HEK293 (cell line): ENCODE measurements at regions not wholly inside any gene's neighbourhood (a gene's known extent, or its start where the extent isn't known, plus 50 kb on each side); places are given as distances from the start of the nearest gene placed in this dataset.

ENCODE experiments used
- CTCF ChIA-PET: fragments of 350-600 bp; formaldehyde crosslinking; extraction: SDS; loops from one replicate; lab custom pipeline; 2021; ENCODE audit warnings: antibody characterized with exemption; lab: Yijun Ruan, JAX
- POLR2A ChIA-PET: fragments of 300-600 bp; formaldehyde crosslinking; extraction: SDS; loops from one replicate; lab custom pipeline; 2020; ENCODE audit warnings: antibody characterized with exemption, inconsistent platforms; lab: Yijun Ruan, JAX
- H3K27ac ChIP-seq: fragments of 200-500 bp; sonication (Bioruptor generic); 2 replicates; pipeline ENCODE4 v1.5.1; 2014; ENCODE audit warnings: low read depth, low read length, control low read depth, inconsistent platforms; ENCODE audit errors: extremely low read depth
- H3K36me3 ChIP-seq, 2 experiments: fragments of 200-500 bp in 1 of 2; sonication (Bioruptor generic) in 1 of 2; 1 replicate in 1 of 2; 2 replicates in 1 of 2; pipeline ENCODE4 v1.5.1; 2014 to 2017; ENCODE audit warnings: inconsistent platforms in 2 of 2, low read length in 2 of 2; ENCODE audit not compliant: control insufficient read depth in 2 of 2, insufficient read depth in 1 of 2
- H3K4me1 ChIP-seq: fragments of 200-500 bp; sonication (Bioruptor generic); 2 replicates; pipeline ENCODE4 v1.5.1; 2014; ENCODE audit warnings: mild to moderate bottlenecking, low read length, inconsistent platforms; ENCODE audit not compliant: control insufficient read depth, insufficient read depth
- H3K4me3 ChIP-seq: 2 replicates; pipeline ENCODE4 v1.5.1; 2011; ENCODE audit warnings: low read depth, mild to moderate bottlenecking, control low read depth, low read length, moderate library complexity
- H3K9me3 ChIP-seq: fragments of 200-500 bp; sonication (Bioruptor generic); 2 replicates; pipeline ENCODE4 v1.5.1; 2014; ENCODE audit warnings: low read depth, low read length, inconsistent platforms; ENCODE audit not compliant: control insufficient read depth, insufficient read depth
- EGR2 ChIP-seq: fragments of 450-650 bp; formaldehyde crosslinking; IDR thresholded peaks from 2 replicates; pipeline ENCODE4 v1.5.1; 2016; ENCODE audit warnings: low read depth, missing biosample characterization, missing genetic modification characterization
- MEIS1 ChIP-seq: sonication (generic); formaldehyde crosslinking; IDR thresholded peaks from 2 replicates; pipeline ENCODE4 v1.8.1; 2022; ENCODE audit warnings: missing genetic modification reagents, mild to moderate bottlenecking, borderline replicate concordance
- ZFP3 ChIP-seq: fragments of 450-650 bp; formaldehyde crosslinking; IDR thresholded peaks from 2 replicates; pipeline ENCODE4 v1.5.1; 2016; ENCODE audit warnings: low read depth, missing biosample characterization, missing genetic modification characterization
- ZNF10 ChIP-seq: fragments of 450-650 bp; formaldehyde crosslinking; IDR thresholded peaks from 2 replicates; pipeline ENCODE4 v1.5.1; 2017; ENCODE audit warnings: missing biosample characterization, missing genetic modification characterization
- ZNF114 ChIP-seq: fragments of 450-650 bp; formaldehyde crosslinking; IDR thresholded peaks from 2 replicates; pipeline ENCODE4 v1.5.0; 2017; ENCODE audit warnings: missing biosample characterization, missing genetic modification characterization
- ZNF169 ChIP-seq: fragments of 450-650 bp; formaldehyde crosslinking; IDR thresholded peaks from 2 replicates; pipeline ENCODE4 v1.5.1; 2016; ENCODE audit warnings: missing biosample characterization, missing genetic modification characterization
- ZNF221 ChIP-seq: fragments of 450-650 bp; formaldehyde crosslinking; IDR thresholded peaks from 2 replicates; pipeline ENCODE4 v1.5.1; 2017; ENCODE audit warnings: missing biosample characterization, missing genetic modification characterization, borderline replicate concordance
- ZNF266 ChIP-seq: fragments of 450-650 bp; formaldehyde crosslinking; IDR thresholded peaks from 2 replicates; pipeline ENCODE4 v1.5.1; 2016; ENCODE audit warnings: missing biosample characterization, missing genetic modification characterization, low read depth
- ZNF426 ChIP-seq: fragments of 450-650 bp; formaldehyde crosslinking; IDR thresholded peaks from 2 replicates; pipeline ENCODE4 v1.5.1; 2017; ENCODE audit warnings: missing biosample characterization, missing genetic modification characterization, mild to moderate bottlenecking, inconsistent platforms, moderate library complexity
- ZNF514 ChIP-seq: fragments of 450-650 bp; formaldehyde crosslinking; IDR thresholded peaks from 2 replicates; pipeline ENCODE4 v1.5.1; 2016; ENCODE audit warnings: missing biosample characterization, missing genetic modification characterization
- ZNF585B ChIP-seq: fragments of 450-650 bp; formaldehyde crosslinking; IDR thresholded peaks from 2 replicates; pipeline ENCODE4 v1.5.1; 2016; ENCODE audit warnings: missing biosample characterization, missing genetic modification characterization
- ZNF610 ChIP-seq: fragments of 450-650 bp; formaldehyde crosslinking; IDR thresholded peaks from 2 replicates; pipeline ENCODE4 v1.5.1; 2016; ENCODE audit warnings: missing biosample characterization, missing genetic modification characterization, borderline replicate concordance
- ZNF624 ChIP-seq: fragments of 450-650 bp; formaldehyde crosslinking; IDR thresholded peaks from 2 replicates; pipeline ENCODE4 v1.5.1; 2017; ENCODE audit warnings: missing biosample characterization, missing genetic modification characterization
- ZNF776 ChIP-seq: fragments of 450-650 bp; formaldehyde crosslinking; IDR thresholded peaks from 2 replicates; pipeline ENCODE4 v1.5.0; 2017; ENCODE audit warnings: missing biosample characterization, missing genetic modification characterization, borderline replicate concordance
- ZNF791 ChIP-seq: fragments of 450-650 bp; formaldehyde crosslinking; IDR thresholded peaks from 2 replicates; pipeline ENCODE4 v1.5.1; 2016; ENCODE audit warnings: missing biosample characterization, missing genetic modification characterization
- ZSCAN30 ChIP-seq: fragments of 450-650 bp; IDR thresholded peaks from 2 replicates; pipeline ENCODE4 v1.5.1; 2018; ENCODE audit warnings: missing biosample characterization, mild to moderate bottlenecking, missing genetic modification characterization, moderate library complexity
- TF ChIP-seq, protein P1 (sequence below): fragments of 450-650 bp; formaldehyde crosslinking; IDR thresholded peaks from 2 replicates; pipeline ENCODE4 v1.5.1; 2016; ENCODE audit warnings: missing biosample characterization, missing genetic modification characterization, borderline replicate concordance
- TF ChIP-seq, protein P2 (sequence below): fragments of 450-650 bp; formaldehyde crosslinking; IDR thresholded peaks from 2 replicates; pipeline ENCODE4 v1.5.1; 2017; ENCODE audit warnings: missing biosample characterization, missing genetic modification characterization
- TF ChIP-seq, protein P3 (sequence below): fragments of 450-650 bp; formaldehyde crosslinking; optimal IDR thresholded peaks from 2 replicates; pipeline ENCODE3; 2016; ENCODE audit warnings: missing biosample characterization, mild to moderate bottlenecking, missing genetic modification characterization
- TF ChIP-seq, protein P4 (sequence below): fragments of 450-650 bp; formaldehyde crosslinking; IDR thresholded peaks from 2 replicates; pipeline ENCODE4 v1.5.1; 2016; ENCODE audit warnings: missing biosample characterization, missing genetic modification characterization

DNA sequence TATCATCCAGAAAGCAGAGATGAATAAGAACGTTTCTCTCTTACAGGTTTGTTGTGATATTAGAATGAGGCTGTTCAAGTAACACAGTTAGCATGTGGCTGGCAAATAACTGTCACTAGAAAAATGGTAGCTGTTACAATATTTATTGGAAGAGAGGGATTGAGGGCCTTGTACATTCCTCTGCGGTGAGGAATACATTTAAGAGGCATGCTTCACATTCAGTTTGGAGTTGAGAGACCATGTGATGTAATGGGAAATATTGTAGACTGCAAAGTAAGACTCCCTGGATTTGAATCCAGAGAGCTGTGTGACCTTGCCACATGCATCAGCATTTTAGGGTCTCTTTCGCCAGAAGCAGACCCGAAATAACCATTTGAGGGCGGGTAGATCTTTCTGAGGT, 104.8 kb upstream of the KIT start (continued):
- TF ChIP-seq, protein P1, sequence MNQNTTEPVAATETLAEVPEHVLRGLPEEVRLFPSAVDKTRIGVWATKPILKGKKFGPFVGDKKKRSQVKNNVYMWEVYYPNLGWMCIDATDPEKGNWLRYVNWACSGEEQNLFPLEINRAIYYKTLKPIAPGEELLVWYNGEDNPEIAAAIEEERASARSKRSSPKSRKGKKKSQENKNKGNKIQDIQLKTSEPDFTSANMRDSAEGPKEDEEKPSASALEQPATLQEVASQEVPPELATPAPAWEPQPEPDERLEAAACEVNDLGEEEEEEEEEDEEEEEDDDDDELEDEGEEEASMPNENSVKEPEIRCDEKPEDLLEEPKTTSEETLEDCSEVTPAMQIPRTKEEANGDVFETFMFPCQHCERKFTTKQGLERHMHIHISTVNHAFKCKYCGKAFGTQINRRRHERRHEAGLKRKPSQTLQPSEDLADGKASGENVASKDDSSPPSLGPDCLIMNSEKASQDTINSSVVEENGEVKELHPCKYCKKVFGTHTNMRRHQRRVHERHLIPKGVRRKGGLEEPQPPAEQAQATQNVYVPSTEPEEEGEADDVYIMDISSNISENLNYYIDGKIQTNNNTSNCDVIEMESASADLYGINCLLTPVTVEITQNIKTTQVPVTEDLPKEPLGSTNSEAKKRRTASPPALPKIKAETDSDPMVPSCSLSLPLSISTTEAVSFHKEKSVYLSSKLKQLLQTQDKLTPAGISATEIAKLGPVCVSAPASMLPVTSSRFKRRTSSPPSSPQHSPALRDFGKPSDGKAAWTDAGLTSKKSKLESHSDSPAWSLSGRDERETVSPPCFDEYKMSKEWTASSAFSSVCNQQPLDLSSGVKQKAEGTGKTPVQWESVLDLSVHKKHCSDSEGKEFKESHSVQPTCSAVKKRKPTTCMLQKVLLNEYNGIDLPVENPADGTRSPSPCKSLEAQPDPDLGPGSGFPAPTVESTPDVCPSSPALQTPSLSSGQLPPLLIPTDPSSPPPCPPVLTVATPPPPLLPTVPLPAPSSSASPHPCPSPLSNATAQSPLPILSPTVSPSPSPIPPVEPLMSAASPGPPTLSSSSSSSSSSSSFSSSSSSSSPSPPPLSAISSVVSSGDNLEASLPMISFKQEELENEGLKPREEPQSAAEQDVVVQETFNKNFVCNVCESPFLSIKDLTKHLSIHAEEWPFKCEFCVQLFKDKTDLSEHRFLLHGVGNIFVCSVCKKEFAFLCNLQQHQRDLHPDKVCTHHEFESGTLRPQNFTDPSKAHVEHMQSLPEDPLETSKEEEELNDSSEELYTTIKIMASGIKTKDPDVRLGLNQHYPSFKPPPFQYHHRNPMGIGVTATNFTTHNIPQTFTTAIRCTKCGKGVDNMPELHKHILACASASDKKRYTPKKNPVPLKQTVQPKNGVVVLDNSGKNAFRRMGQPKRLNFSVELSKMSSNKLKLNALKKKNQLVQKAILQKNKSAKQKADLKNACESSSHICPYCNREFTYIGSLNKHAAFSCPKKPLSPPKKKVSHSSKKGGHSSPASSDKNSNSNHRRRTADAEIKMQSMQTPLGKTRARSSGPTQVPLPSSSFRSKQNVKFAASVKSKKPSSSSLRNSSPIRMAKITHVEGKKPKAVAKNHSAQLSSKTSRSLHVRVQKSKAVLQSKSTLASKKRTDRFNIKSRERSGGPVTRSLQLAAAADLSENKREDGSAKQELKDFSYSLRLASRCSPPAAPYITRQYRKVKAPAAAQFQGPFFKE (tag by site-specific recombination), result no peak
- TF ChIP-seq ZNF610 (tag by site-specific recombination), result no peak
- no peak for TF ChIP-seq ZNF114 (tag by site-specific recombination)
- TF ChIP-seq ZNF585B (tag by site-specific recombination), result no peak
- TF ChIP-seq ZNF169, result no peak

DNA sequence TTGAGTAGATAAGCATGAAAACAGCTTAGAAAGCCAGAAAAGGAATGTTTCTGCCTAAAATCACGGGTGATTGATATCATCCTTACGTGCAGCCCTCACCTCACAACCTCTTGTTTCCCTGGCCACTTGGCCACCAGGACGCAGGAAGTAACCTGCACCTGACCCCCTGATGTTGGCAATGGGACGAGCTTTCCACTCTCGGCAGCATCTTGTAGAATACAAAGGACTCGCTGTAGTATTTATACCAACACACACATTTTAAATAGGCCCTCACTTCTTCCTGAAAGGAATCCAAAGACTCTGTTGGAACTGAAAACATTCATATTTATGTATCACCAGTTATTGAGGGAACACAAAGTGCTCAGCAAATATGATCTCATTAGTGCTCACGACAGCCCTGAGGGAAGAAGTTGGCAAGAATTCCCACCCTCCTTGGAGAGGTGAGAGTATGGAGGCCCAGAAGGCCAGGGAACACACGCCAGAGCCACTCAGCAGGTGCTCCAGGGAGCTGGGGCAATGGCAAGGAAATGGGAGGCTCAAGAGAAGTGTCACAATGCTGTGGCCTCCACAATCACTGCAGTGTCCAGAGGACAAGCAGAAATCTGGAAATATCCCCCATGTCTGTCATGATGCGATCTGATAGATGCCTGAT, 103.3 kb upstream of the KIT start:
- ChIA-PET POLR2A (no interaction called here), CTCF (no interaction called here)
- Histone ChIP-seq H3K9me3 (no peaks in the 10 kb centered on the region), H3K4me3 (no peak overlapping the region), H3K4me1 (no peaks in the 10 kb centered on the region), H3K27ac (no peak overlapping the region), H3K36me3 (no peaks in the 10 kb centered on the region)
- TF ChIP-seq ZNF221 (tag by site-specific recombination), result no peak
- no peak for TF ChIP-seq ZNF776 (tag by site-specific recombination)

DNA sequence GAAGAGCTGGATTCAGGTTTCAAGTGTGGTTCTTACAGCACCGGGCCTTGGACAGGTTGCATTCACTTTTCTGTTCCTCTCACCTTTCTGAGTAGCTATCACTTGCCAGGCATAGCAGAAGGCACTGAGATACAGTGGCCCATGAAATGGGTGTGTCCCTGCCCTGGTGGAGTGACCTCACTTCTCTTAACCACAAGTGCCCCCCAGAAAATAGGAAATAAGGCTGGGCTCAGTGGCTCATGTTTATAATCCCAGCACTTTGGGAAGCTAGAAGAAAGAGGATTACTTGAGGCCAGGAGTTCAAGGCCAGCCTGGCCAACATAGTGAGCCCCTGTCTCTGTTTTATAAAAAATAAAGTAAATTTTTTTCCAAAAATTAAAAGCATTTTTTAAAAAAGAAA, 101.7 kb upstream of the KIT start:
- ChIA-PET POLR2A (no interaction called here), CTCF (no interaction called here)
- no peaks in the 10 kb centered on the region for H3K4me1 ChIP-seq
- no peaks in the 10 kb centered on the region for H3K9me3 ChIP-seq
- H3K4me3 ChIP-seq, result no peak overlapping the region
- H3K27ac ChIP-seq, result no peak overlapping the region
- TF ChIP-seq ZSCAN30, result no peak
- TF ChIP-seq ZNF791 (tag by site-specific recombination), result no peak
- no peak for TF ChIP-seq ZNF426
- TF ChIP-seq, protein P2, sequence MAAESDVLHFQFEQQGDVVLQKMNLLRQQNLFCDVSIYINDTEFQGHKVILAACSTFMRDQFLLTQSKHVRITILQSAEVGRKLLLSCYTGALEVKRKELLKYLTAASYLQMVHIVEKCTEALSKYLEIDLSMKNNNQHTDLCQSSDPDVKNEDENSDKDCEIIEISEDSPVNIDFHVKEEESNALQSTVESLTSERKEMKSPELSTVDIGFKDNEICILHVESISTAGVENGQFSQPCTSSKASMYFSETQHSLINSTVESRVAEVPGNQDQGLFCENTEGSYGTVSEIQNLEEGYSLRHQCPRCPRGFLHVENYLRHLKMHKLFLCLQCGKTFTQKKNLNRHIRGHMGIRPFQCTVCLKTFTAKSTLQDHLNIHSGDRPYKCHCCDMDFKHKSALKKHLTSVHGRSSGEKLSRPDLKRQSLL (tag by site-specific recombination), result no peak
- TF ChIP-seq EGR2 (tag by site-specific recombination), result no peak
- H3K36me3 ChIP-seq, result no peaks in the 10 kb centered on the region

DNA sequence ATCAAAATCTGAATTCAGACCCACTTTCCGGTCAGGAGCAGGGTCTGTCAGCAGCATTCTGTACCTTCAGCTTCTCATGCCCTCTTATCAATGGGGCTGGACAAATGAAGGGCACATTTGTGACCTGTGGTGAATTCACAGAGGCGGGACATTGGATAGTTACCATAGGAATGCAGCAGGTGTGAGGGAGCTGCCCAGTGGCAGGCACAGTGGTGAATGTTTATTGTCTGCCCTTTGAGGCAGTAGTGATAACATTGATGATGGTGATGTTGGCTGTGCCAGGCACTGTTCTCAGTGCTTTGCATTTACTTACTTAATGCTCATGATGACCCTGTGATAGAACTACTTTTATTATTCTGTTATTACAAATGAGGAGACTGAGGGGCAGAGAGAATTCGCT, 101.2 kb upstream of the KIT start:
- Histone ChIP-seq H3K9me3 (no peaks in the 10 kb centered on the region), H3K36me3 (no peaks in the 10 kb centered on the region), H3K27ac (no peak overlapping the region), H3K4me3 (no peak overlapping the region), H3K4me1 (no peaks in the 10 kb centered on the region)
- ChIA-PET CTCF (no interaction called here), POLR2A (no interaction called here)
- TF ChIP-seq, protein P3, sequence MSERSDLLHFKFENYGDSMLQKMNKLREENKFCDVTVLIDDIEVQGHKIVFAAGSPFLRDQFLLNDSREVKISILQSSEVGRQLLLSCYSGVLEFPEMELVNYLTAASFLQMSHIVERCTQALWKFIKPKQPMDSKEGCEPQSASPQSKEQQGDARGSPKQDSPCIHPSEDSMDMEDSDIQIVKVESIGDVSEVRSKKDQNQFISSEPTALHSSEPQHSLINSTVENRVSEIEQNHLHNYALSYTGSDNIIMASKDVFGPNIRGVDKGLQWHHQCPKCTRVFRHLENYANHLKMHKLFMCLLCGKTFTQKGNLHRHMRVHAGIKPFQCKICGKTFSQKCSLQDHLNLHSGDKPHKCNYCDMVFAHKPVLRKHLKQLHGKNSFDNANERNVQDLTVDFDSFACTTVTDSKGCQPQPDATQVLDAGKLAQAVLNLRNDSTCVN, result no peak
- TF ChIP-seq, protein P4, sequence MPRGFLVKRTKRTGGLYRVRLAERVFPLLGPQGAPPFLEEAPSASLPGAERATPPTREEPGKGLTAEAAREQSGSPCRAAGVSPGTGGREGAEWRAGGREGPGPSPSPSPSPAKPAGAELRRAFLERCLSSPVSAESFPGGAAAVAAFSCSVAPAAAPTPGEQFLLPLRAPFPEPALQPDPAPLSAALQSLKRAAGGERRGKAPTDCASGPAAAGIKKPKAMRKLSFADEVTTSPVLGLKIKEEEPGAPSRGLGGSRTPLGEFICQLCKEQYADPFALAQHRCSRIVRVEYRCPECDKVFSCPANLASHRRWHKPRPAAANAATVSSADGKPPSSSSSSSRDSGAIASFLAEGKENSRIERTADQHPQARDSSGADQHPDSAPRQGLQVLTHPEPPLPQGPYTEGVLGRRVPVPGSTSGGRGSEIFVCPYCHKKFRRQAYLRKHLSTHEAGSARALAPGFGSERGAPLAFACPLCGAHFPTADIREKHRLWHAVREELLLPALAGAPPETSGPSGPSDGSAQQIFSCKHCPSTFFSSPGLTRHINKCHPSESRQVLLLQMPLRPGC (tag by site-specific recombination), result no peak
- TF ChIP-seq MEIS1 (no peak), ZNF514 (no peak), ZFP3 (no peak), ZNF266 (tag by site-specific recombination) (no peak), ZNF10 (tag by site-specific recombination) (no peak), ZNF624 (tag by site-specific recombination) (no peak)
